HepG2 (cell line): ENCODE measurements at regions not wholly inside any gene's neighbourhood (a gene's known extent, or its start where the extent isn't known, plus 50 kb on each side); places are given as distances from the start of the nearest gene placed in this dataset.

ENCODE experiments used
- GATAD2A ChIP-seq: IDR thresholded peaks from 2 replicates; pipeline ENCODE4 v1.6.1; 2016
- LCORL ChIP-seq, 2 experiments: fragments of 450-650 bp in 1 of 2; sonication (generic) in 1 of 2; formaldehyde crosslinking in 1 of 2; IDR thresholded peaks; 2 replicates each; pipeline versions ENCODE4 v1.5.0 to v1.6.1; 2017 to 2020; ENCODE audit warnings: antibody characterized with exemption in 1 of 2, missing genetic modification reagents in 1 of 2
- RBM22 ChIP-seq: fragments of 200-400 bp; formaldehyde crosslinking; optimal IDR thresholded peaks from 2 replicates; pipeline ENCODE3; 2017; ENCODE audit warnings: mild to moderate bottlenecking, low read length, moderate library complexity
- ZNF501 ChIP-seq: sonication (generic); formaldehyde crosslinking; IDR thresholded peaks from 2 replicates; pipeline ENCODE4 v1.5.1; 2020; ENCODE audit warnings: mild to moderate bottlenecking, moderate library complexity, missing genetic modification reagents
- ZNF792 ChIP-seq: IDR thresholded peaks from 2 replicates; pipeline ENCODE4 v1.6.1; 2016
- ZSCAN5A ChIP-seq: sonication (generic); formaldehyde crosslinking; IDR thresholded peaks from 2 replicates; pipeline ENCODE4 v1.8.0; 2022; ENCODE audit warnings: mild to moderate bottlenecking, missing genetic modification reagents, borderline replicate concordance
- TF ChIP-seq, protein P1 (sequence below): sonication (generic); formaldehyde crosslinking; IDR thresholded peaks from 2 replicates; pipeline ENCODE4 v1.4.0; 2020; ENCODE audit warnings: missing genetic modification reagents
- TF ChIP-seq, protein P2 (sequence below), 2 experiments: fragments of 450-650 bp in 1 of 2; sonication (generic) in 1 of 2; formaldehyde crosslinking in 1 of 2; IDR thresholded peaks; 2 replicates each; pipeline versions ENCODE4 v1.6.1 to v1.8.0; 2016 to 2022; ENCODE audit warnings: antibody characterized with exemption in 1 of 2, mild to moderate bottlenecking in 1 of 2, missing genetic modification reagents in 1 of 2

GRCh38 chr6:147869201-147869600, 360.7 kb downstream of the SAMD5 start (continued):
- TF ChIP-seq, protein P1, sequence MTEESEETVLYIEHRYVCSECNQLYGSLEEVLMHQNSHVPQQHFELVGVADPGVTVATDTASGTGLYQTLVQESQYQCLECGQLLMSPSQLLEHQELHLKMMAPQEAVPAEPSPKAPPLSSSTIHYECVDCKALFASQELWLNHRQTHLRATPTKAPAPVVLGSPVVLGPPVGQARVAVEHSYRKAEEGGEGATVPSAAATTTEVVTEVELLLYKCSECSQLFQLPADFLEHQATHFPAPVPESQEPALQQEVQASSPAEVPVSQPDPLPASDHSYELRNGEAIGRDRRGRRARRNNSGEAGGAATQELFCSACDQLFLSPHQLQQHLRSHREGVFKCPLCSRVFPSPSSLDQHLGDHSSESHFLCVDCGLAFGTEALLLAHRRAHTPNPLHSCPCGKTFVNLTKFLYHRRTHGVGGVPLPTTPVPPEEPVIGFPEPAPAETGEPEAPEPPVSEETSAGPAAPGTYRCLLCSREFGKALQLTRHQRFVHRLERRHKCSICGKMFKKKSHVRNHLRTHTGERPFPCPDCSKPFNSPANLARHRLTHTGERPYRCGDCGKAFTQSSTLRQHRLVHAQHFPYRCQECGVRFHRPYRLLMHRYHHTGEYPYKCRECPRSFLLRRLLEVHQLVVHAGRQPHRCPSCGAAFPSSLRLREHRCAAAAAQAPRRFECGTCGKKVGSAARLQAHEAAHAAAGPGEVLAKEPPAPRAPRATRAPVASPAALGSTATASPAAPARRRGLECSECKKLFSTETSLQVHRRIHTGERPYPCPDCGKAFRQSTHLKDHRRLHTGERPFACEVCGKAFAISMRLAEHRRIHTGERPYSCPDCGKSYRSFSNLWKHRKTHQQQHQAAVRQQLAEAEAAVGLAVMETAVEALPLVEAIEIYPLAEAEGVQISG (CRISPR knock-in tag): no peak
- TF ChIP-seq, protein P2, sequence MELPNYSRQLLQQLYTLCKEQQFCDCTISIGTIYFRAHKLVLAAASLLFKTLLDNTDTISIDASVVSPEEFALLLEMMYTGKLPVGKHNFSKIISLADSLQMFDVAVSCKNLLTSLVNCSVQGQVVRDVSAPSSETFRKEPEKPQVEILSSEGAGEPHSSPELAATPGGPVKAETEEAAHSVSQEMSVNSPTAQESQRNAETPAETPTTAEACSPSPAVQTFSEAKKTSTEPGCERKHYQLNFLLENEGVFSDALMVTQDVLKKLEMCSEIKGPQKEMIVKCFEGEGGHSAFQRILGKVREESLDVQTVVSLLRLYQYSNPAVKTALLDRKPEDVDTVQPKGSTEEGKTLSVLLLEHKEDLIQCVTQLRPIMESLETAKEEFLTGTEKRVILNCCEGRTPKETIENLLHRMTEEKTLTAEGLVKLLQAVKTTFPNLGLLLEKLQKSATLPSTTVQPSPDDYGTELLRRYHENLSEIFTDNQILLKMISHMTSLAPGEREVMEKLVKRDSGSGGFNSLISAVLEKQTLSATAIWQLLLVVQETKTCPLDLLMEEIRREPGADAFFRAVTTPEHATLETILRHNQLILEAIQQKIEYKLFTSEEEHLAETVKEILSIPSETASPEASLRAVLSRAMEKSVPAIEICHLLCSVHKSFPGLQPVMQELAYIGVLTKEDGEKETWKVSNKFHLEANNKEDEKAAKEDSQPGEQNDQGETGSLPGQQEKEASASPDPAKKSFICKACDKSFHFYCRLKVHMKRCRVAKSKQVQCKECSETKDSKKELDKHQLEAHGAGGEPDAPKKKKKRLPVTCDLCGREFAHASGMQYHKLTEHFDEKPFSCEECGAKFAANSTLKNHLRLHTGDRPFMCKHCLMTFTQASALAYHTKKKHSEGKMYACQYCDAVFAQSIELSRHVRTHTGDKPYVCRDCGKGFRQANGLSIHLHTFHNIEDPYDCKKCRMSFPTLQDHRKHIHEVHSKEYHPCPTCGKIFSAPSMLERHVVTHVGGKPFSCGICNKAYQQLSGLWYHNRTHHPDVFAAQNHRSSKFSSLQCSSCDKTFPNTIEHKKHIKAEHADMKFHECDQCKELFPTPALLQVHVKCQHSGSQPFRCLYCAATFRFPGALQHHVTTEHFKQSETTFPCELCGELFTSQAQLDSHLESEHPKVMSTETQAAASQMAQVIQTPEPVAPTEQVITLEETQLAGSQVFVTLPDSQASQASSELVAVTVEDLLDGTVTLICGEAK (IDR thresholded peaks at IDR 0.05): no peak
- TF ChIP-seq, protein P2 (CRISPR knock-in tag; IDR thresholded peaks at IDR 0.05): no peak
- TF ChIP-seq GATAD2A (no peak), ZNF501 (no peak), LCORL (IDR thresholded peaks at IDR 0.05) (no peak), LCORL (CRISPR knock-in tag; IDR thresholded peaks at IDR 0.05) (no peak), RBM22 (no peak), ZSCAN5A (CRISPR knock-in tag) (no peak), ZNF792 (CRISPR knock-in tag) (no peak)
